Endothelial cell of umbilical vein (primary cell): ENCODE measurements at regions not wholly inside any gene's neighbourhood (a gene's known extent, or its start where the extent isn't known, plus 50 kb on each side); places are given as distances from the start of the nearest gene placed in this dataset.
"Not testable (repeated sequence)": the region's sequence is repeated elsewhere in the genome, so short reads cannot be mapped to it uniquely, and the experiment has no call there.

Experiments used
- BruUV-seq: library from RNA; stranded (reverse); fragments of 400-500 nt; replicated peaks from 2 replicates; lab custom pipeline; 2021; lab: Mats Ljungman, UMichigan
- CTCF ChIA-PET: fragments of 300-600, 350-600 bp; sonication (Branson Sonifier 250); formaldehyde crosslinking; loops from one replicate; lab custom pipeline; 2021; ENCODE audit warnings: antibody characterized with exemption, inconsistent platforms; lab: Charles Lee
- POLR2A ChIA-PET: fragments of 300-600, 350-600 bp; sonication (Branson Sonifier 250); formaldehyde crosslinking; loops from one replicate; lab custom pipeline; 2021; ENCODE audit warnings: antibody characterized with exemption, inconsistent platforms; lab: Charles Lee
- DNase-seq: peaks from one replicate; pipeline ENCODE4 v3.0.0-alpha.2; 2011; ENCODE audit warnings: low read depth, low spot score
- FAIRE-seq: peaks from 2 replicates; lab custom pipeline; 2011; peaks lifted over from hg19 to GRCh38; lab: Jason Lieb, UNC
- H2AFZ ChIP-seq: 2 replicates; pipeline ENCODE4 v1.6.0; 2012; ENCODE audit warnings: low read depth, low read length, control low read depth, inconsistent platforms
- H3K27ac ChIP-seq: 2 replicates; pipeline ENCODE4 v1.5.1; 2011; ENCODE audit warnings: low read depth, mild to moderate bottlenecking, control low read depth, low read length, moderate library complexity; ENCODE audit not compliant: insufficient read depth
- H3K27me3 ChIP-seq, 2 experiments: 2 replicates each; pipeline versions ENCODE4 v1.6.0 to v1.6.1; 2011; ENCODE audit warnings: low read length in 2 of 2, mixed read lengths in 1 of 2; ENCODE audit not compliant: control insufficient read depth in 2 of 2, insufficient read depth in 2 of 2
- H3K36me3 ChIP-seq, 2 experiments: 2 replicates in 1 of 2; 3 replicates in 1 of 2; pipeline ENCODE4 v1.5.1; 2011; ENCODE audit warnings: low read length in 2 of 2, mild to moderate bottlenecking in 1 of 2, moderate library complexity in 1 of 2; ENCODE audit not compliant: control insufficient read depth in 2 of 2, insufficient read depth in 2 of 2; ENCODE audit errors: extremely low read depth in 1 of 2
- H3K4me1 ChIP-seq: 3 replicates; pipeline ENCODE4 v1.5.1; 2011; ENCODE audit warnings: mild to moderate bottlenecking, low read length; ENCODE audit not compliant: control insufficient read depth, insufficient read depth; ENCODE audit errors: extremely low read depth
- H3K4me2 ChIP-seq: 2 replicates; pipeline ENCODE4 v1.6.1; 2011; ENCODE audit warnings: low read length, control low read depth, mixed read lengths; ENCODE audit not compliant: insufficient read depth
- H3K4me3 ChIP-seq, 3 experiments: fragments of 200-600 bp in 1 of 3; sonication (generic), shearing (Covaris generic) in 1 of 3; replicated peaks in 1 of 3; 2 replicates each; pipeline ENCODE4 v1.5.1; 2011 to 2016; ENCODE audit warnings: control low read depth in 3 of 3, low read length in 3 of 3, mild to moderate bottlenecking in 2 of 3, inconsistent platforms in 1 of 3, low read depth in 1 of 3, moderate library complexity in 1 of 3; ENCODE audit not compliant: insufficient read depth in 1 of 3
- H3K79me2 ChIP-seq: 2 replicates; pipeline ENCODE4 v1.6.0; 2012; ENCODE audit warnings: low read length, inconsistent platforms; ENCODE audit not compliant: control insufficient read depth, insufficient read depth
- H3K9ac ChIP-seq: replicated peaks from 2 replicates; pipeline ENCODE3; 2011; ENCODE audit warnings: low read length, control low read depth; ENCODE audit not compliant: insufficient read depth; ENCODE audit errors: extremely low read depth
- H3K9me1 ChIP-seq: replicated peaks from 3 replicates; pipeline ENCODE4 v1.6.0; 2011; ENCODE audit warnings: mild to moderate bottlenecking, low read length; ENCODE audit not compliant: control insufficient read depth, insufficient read depth; ENCODE audit errors: extremely low read depth
- H3K9me3 ChIP-seq: replicated peaks from 2 replicates; pipeline ENCODE4 v1.5.1; 2012; ENCODE audit warnings: low read length, inconsistent platforms; ENCODE audit not compliant: control insufficient read depth, insufficient read depth
- H4K20me1 ChIP-seq: replicated peaks from 2 replicates; pipeline ENCODE3; 2011; ENCODE audit warnings: mild to moderate bottlenecking, low read length; ENCODE audit not compliant: control insufficient read depth, insufficient read depth; ENCODE audit errors: extremely low read depth
- EZH2 ChIP-seq: IDR thresholded peaks from 2 replicates; pipeline ENCODE4 v1.6.1; 2012; ENCODE audit warnings: borderline replicate concordance, low read depth, mild to moderate bottlenecking, moderate library complexity, low read length, inconsistent platforms; ENCODE audit not compliant: severe bottlenecking
- FOS ChIP-seq: IDR thresholded peaks from 2 replicates; pipeline ENCODE4 v1.6.1; 2011; ENCODE audit warnings: mild to moderate bottlenecking, low read length, moderate library complexity, borderline replicate concordance; ENCODE audit not compliant: insufficient read depth
- GATA2 ChIP-seq: IDR thresholded peaks from 2 replicates; pipeline ENCODE4 v1.7.0; 2011; ENCODE audit warnings: low read depth, mild to moderate bottlenecking, moderate library complexity, mixed read lengths, low read length; ENCODE audit not compliant: insufficient read length, insufficient read depth
- JUN ChIP-seq: IDR thresholded peaks from 2 replicates; pipeline ENCODE4 v1.6.1; 2011; ENCODE audit warnings: borderline replicate concordance, low read depth; ENCODE audit not compliant: insufficient read length, insufficient read depth
- MYC ChIP-seq: IDR thresholded peaks from one replicate; pipeline ENCODE4 v1.6.1; 2011; ENCODE audit warnings: mild to moderate bottlenecking, low read depth, low read length
- POLR2A ChIP-seq: IDR thresholded peaks from 2 replicates; pipeline ENCODE4 v1.6.1; 2012; ENCODE audit warnings: low read depth, mild to moderate bottlenecking, control low read depth, low read length
- POLR2AphosphoS5 ChIP-seq: IDR thresholded peaks from 2 replicates; pipeline ENCODE4 v1.6.1; 2012; ENCODE audit warnings: low read depth, mild to moderate bottlenecking, control low read depth, low read length, moderate library complexity; ENCODE audit not compliant: insufficient read depth
- dilution Hi-C: fragments of 300-500 bp; cut with MboI; formaldehyde crosslinking; loops from one replicate; pipeline ENCODE4 v1.15.0; 2019; ENCODE audit warnings: low sequenced_read_pairs; ENCODE audit not compliant: extremely low pct_ligation_motif_present
- intact Hi-C: fragments of 100-400 bp; cut with micrococcal nuclease; formaldehyde crosslinking; loops from one replicate; pipeline ENCODE4 v1.10.0; 2022
- TF ChIP-seq, protein P1 (sequence below): IDR thresholded peaks from 2 replicates; pipeline ENCODE4 v1.6.1; 2011; ENCODE audit not compliant: insufficient read depth, insufficient read length
- TF ChIP-seq, protein P2 (sequence below), 2 donors: IDR thresholded peaks; 1 replicate in 1 of 2; 2 replicates in 1 of 2; pipeline ENCODE4 v1.5.1; 2011; ENCODE audit warnings: low read length in 2 of 2, mild to moderate bottlenecking in 2 of 2, moderate library complexity in 2 of 2, control low read depth in 1 of 2, inconsistent platforms in 1 of 2, low read depth in 1 of 2; ENCODE audit not compliant: insufficient read depth in 1 of 2; ENCODE audit errors: extremely low read depth in 1 of 2

GRCh38 chr11:50220651-50221050, 188.0 kb downstream of the OR4C45 start:
- POLR2A ChIA-PET: no interaction called here
- Histone ChIP-seq H3K9me1 (no peaks in the 10 kb centered on the region), H2AFZ (no peak overlapping the region), H3K4me2 (no peak overlapping the region), H3K27ac (no peak overlapping the region), H3K36me3 (no peaks in the 10 kb centered on the region), H3K4me1 (no peaks in the 10 kb centered on the region), H4K20me1 (no peaks in the 10 kb centered on the region), H3K9me3 (no peaks in the 10 kb centered on the region), H3K79me2 (no peaks in the 10 kb centered on the region), H3K4me3 (no peak overlapping the region), H3K27me3 (no peaks in the 10 kb centered on the region), H3K9ac (no peak overlapping the region)
- no peak for DNase-seq
- CTCF ChIA-PET: no interaction called here
- BruUV-seq: no TSS peak
- FAIRE-seq: no peak
- intact Hi-C loops: no loop called here
- TF ChIP-seq, protein P1, sequence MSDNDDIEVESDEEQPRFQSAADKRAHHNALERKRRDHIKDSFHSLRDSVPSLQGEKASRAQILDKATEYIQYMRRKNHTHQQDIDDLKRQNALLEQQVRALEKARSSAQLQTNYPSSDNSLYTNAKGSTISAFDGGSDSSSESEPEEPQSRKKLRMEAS: no peak
- TF ChIP-seq FOS: no peak
- TF ChIP-seq POLR2A: no peak
- TF ChIP-seq GATA2: no peak
- no peak for TF ChIP-seq EZH2
- TF ChIP-seq POLR2AphosphoS5: no peak
- no peak for TF ChIP-seq JUN
- TF ChIP-seq, protein P2, sequence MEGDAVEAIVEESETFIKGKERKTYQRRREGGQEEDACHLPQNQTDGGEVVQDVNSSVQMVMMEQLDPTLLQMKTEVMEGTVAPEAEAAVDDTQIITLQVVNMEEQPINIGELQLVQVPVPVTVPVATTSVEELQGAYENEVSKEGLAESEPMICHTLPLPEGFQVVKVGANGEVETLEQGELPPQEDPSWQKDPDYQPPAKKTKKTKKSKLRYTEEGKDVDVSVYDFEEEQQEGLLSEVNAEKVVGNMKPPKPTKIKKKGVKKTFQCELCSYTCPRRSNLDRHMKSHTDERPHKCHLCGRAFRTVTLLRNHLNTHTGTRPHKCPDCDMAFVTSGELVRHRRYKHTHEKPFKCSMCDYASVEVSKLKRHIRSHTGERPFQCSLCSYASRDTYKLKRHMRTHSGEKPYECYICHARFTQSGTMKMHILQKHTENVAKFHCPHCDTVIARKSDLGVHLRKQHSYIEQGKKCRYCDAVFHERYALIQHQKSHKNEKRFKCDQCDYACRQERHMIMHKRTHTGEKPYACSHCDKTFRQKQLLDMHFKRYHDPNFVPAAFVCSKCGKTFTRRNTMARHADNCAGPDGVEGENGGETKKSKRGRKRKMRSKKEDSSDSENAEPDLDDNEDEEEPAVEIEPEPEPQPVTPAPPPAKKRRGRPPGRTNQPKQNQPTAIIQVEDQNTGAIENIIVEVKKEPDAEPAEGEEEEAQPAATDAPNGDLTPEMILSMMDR (IDR thresholded peaks at IDR 0.05; ENCODE audit: extremely low read depth in 1 of 2, insufficient read depth in 1 of 2, low read depth in 1 of 2, low read length in 2 of 2): no peak
- no peak for TF ChIP-seq MYC
- dilution Hi-C loops: no loop called here

GRCh38 chr11:50238368-50238767, 205.7 kb downstream of the OR4C45 start:
- H3K9me1 ChIP-seq, dilution Hi-C loops, H2AFZ ChIP-seq, H3K27me3 ChIP-seq, H3K79me2 ChIP-seq, H3K4me1 ChIP-seq, DNase-seq, H3K9me3 ChIP-seq, H3K27ac ChIP-seq, H3K9ac ChIP-seq, CTCF ChIA-PET, FAIRE-seq, H4K20me1 ChIP-seq, BruUV-seq, H3K4me3 ChIP-seq, H3K4me2 ChIP-seq, H3K36me3 ChIP-seq, POLR2A ChIA-PET, intact Hi-C loops: not testable (repeated sequence)
